AG04450 (cell line): ENCODE measurements at regions not wholly inside any gene's neighbourhood (a gene's known extent, or its start where the extent isn't known, plus 50 kb on each side); places are given as distances from the start of the nearest gene placed in this dataset.
A peak's percentile ranks its signal among the peaks of the same experiment; 100 is the strongest.

Experiments
- CTCF ChIA-PET: fragments of 300-600, 350-600 bp; formaldehyde crosslinking; extraction: SDS; loops from one replicate; lab custom pipeline; 2022; ENCODE audit warnings: antibody characterized with exemption, inconsistent platforms; lab: Charles Lee
- POLR2A ChIA-PET: fragments of 350-600 bp; formaldehyde crosslinking; extraction: SDS; loops from one replicate; lab custom pipeline; 2021; ENCODE audit warnings: antibody characterized with exemption, inconsistent platforms; lab: Yijun Ruan, JAX
- DNase-seq: peaks from one replicate; pipeline ENCODE4 v3.0.0-alpha.2; 2011; ENCODE audit warnings: low read depth, low spot score
- H3K27ac ChIP-seq: one replicate; pipeline ENCODE4 v1.5.1; 2012; ENCODE audit warnings: low read depth, low read length, control low read depth
- H3K27me3 ChIP-seq: one replicate; pipeline ENCODE4 v1.6.0; 2012; ENCODE audit warnings: low read length; ENCODE audit not compliant: control insufficient read depth, insufficient read depth
- H3K4me3 ChIP-seq: 2 replicates; pipeline ENCODE4 v1.5.1; 2011; ENCODE audit warnings: mild to moderate bottlenecking, low read depth, low read length, control low read depth
- H3K9me3 ChIP-seq: 2 replicates; pipeline ENCODE4 v1.5.1; 2012; ENCODE audit warnings: low read length; ENCODE audit not compliant: control insufficient read depth, insufficient read depth
- CTCF ChIP-seq: IDR thresholded peaks from 2 replicates; pipeline ENCODE4 v1.5.1; 2011; ENCODE audit warnings: low read depth, low read length, control low read depth, inconsistent platforms

- Histone ChIP-seq H3K4me3 (no peak overlapping the region), H3K9me3 (no peaks in the 10 kb centered on the region), H3K27me3 (peaks cover 10% of the 10 kb centered on the region), H3K27ac (no peak overlapping the region)
- no peak for TF ChIP-seq CTCF
- ChIA-PET CTCF (interaction anchor here (1.0 to 7.6 kb wide), 8 partner anchors 10 to 635 kb away, joined by 3 to 68 read pairs (median 12); no protein-coding TSS in a partner anchor), POLR2A (no interaction called here)
- no peak for DNase-seq
Measured at GRCh38 chr14:54173802-54174201, 217.2 kb upstream of the BMP4 start.

- POLR2A ChIA-PET, result no interaction called here
- Histone ChIP-seq H3K27me3 (peaks cover 10% of the 10 kb centered on the region), H3K4me3 (no peak overlapping the region), H3K27ac (no peak overlapping the region), H3K9me3 (no peaks in the 10 kb centered on the region)
- DNase-seq, result no peak
- TF ChIP-seq CTCF, result no peak
- CTCF ChIA-PET, result interaction anchor here (0.7 to 7.6 kb wide), 19 partner anchors 10 to 879 kb away, joined by 3 to 68 read pairs (median 5); no protein-coding TSS in a partner anchor
Measured at GRCh38 chr14:54174457-54174856, 217.8 kb upstream of the BMP4 start.

GRCh38 chr14:54175298-54175942 lies 218.8 kb upstream of the BMP4 start:
- peak; percentile 43 for DNase-seq
- ChIA-PET POLR2A (no interaction called here), CTCF (interaction anchor here (0.6 to 7.6 kb wide), 62 partner anchors 8 to 894 kb away, joined by 3 to 68 read pairs (median 4); partner anchors contain the start of gene BMP4)
- peaks cover 10% of the 10 kb centered on the region for H3K27me3 ChIP-seq
- no peak overlapping the region for H3K4me3 ChIP-seq
- no peaks in the 10 kb centered on the region for H3K9me3 ChIP-seq
- H3K27ac ChIP-seq, result no peak overlapping the region
- TF ChIP-seq CTCF, result peak; percentile 85

- H3K27ac ChIP-seq, result no peak overlapping the region
- no peak for DNase-seq
- no peaks in the 10 kb centered on the region for H3K9me3 ChIP-seq
- peaks cover 10% of the 10 kb centered on the region for H3K27me3 ChIP-seq
- CTCF ChIA-PET, result interaction anchor here (0.8 to 7.6 kb wide), 5 partner anchors 11 to 638 kb away, joined by 3 to 68 read pairs (median 4); no protein-coding TSS in a partner anchor
- H3K4me3 ChIP-seq, result no peak overlapping the region
- no peak for TF ChIP-seq CTCF
- POLR2A ChIA-PET, result no interaction called here
Measured at GRCh38 chr14:54177019-54177418, 219.8 kb upstream of the CDKN3 start.
